H1 (cell line): ENCODE measurements at regions not wholly inside any gene's neighbourhood (a gene's known extent, or its start where the extent isn't known, plus 50 kb on each side); places are given as distances from the start of the nearest gene placed in this dataset.

Source experiments
- HDAC2 ChIP-seq, 2 experiments: fragments of 300-600 bp in 1 of 2; sonication (generic) in 1 of 2; IDR thresholded peaks; 2 replicates each; pipeline ENCODE4 v1.6.1; 2011 to 2012; ENCODE audit warnings: low read depth in 2 of 2, low read length in 2 of 2, mild to moderate bottlenecking in 2 of 2, moderate library complexity in 2 of 2, borderline replicate concordance in 1 of 2, inconsistent platforms in 1 of 2
- TAF1 ChIP-seq: IDR thresholded peaks from 2 replicates; pipeline ENCODE4 v1.6.1; 2011; ENCODE audit warnings: mild to moderate bottlenecking, low read depth, low read length
- TF ChIP-seq, protein P1 (sequence below), 3 experiments: IDR thresholded peaks; 1 replicate in 2 of 3; 2 replicates in 1 of 3; pipeline versions ENCODE4 v1.5.1 to v1.6.1; 2011; ENCODE audit warnings: low read length in 3 of 3, mild to moderate bottlenecking in 3 of 3, inconsistent platforms in 2 of 3, low read depth in 1 of 3, moderate library complexity in 1 of 3; ENCODE audit not compliant: insufficient read depth in 1 of 3; ENCODE audit errors: control extremely low read depth in 1 of 3

DNA sequence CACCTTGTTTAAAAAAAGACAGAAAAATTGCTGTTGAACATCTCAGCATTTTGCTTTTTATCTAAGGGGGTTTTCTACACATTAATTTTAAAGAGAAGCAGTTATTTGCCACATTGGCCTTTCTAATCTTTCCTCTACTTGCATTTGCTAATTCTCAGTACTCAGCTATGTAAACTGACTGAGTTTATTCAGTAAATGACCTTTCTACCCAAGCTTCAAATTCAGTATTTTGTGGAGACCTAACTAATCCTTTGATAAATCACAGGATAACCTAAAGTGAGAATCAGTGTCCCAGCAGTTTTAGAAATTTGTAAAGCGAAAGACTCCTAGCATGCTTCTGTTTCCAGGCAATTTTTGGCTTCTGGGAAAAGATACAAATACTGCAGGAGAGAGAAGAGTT lies 288.4 kb downstream of the ASXL3 start:
- TF ChIP-seq, protein P1, sequence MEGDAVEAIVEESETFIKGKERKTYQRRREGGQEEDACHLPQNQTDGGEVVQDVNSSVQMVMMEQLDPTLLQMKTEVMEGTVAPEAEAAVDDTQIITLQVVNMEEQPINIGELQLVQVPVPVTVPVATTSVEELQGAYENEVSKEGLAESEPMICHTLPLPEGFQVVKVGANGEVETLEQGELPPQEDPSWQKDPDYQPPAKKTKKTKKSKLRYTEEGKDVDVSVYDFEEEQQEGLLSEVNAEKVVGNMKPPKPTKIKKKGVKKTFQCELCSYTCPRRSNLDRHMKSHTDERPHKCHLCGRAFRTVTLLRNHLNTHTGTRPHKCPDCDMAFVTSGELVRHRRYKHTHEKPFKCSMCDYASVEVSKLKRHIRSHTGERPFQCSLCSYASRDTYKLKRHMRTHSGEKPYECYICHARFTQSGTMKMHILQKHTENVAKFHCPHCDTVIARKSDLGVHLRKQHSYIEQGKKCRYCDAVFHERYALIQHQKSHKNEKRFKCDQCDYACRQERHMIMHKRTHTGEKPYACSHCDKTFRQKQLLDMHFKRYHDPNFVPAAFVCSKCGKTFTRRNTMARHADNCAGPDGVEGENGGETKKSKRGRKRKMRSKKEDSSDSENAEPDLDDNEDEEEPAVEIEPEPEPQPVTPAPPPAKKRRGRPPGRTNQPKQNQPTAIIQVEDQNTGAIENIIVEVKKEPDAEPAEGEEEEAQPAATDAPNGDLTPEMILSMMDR (IDR thresholded peaks at IDR 0.05; ENCODE audit: control extremely low read depth in 1 of 3, insufficient read depth in 1 of 3, low read depth in 1 of 3, low read length in 3 of 3) = no peak
- no peak for TF ChIP-seq TAF1
- no peak for TF ChIP-seq HDAC2 (IDR thresholded peaks at IDR 0.05; ENCODE audit: borderline replicate concordance in 1 of 2, low read depth in 2 of 2, low read length in 2 of 2)
